ENCODE measurements at regions not wholly inside any gene's neighbourhood (a gene's known extent, or its start where the extent isn't known, plus 50 kb on each side); places are given as distances from the start of the nearest gene placed in this dataset.

GRCh38 chr4:176432811-176433540 is 113.2 kb downstream of the SPCS3 start:
- TF ChIP-seq CTCF (IDR thresholded peaks at IDR 0.05) (no peak), EP300 (IDR thresholded peaks at IDR 0.05) (no peak), POLR2A (IDR thresholded peaks at IDR 0.05) (no peak), POLR2AphosphoS5 (IDR thresholded peaks at IDR 0.05) (no peak)

All from stomach (tissue), 4 donors.